GM12892 (cell line): ENCODE measurements at regions not wholly inside any gene's neighbourhood (a gene's known extent, or its start where the extent isn't known, plus 50 kb on each side); places are given as distances from the start of the nearest gene placed in this dataset.
"Not testable (repeated sequence)": the region's sequence is repeated elsewhere in the genome, so short reads cannot be mapped to it uniquely, and the experiment has no call there.

Source experiments
- DNase-seq: peaks from one replicate; pipeline ENCODE4 v3.0.0; 2011; ENCODE audit not compliant: insufficient read length
- FAIRE-seq: peaks from 2 replicates; lab custom pipeline; 2011; peaks lifted over from hg19 to GRCh38; lab: Jason Lieb, UNC
- POLR2A ChIP-seq: IDR thresholded peaks from 2 replicates; pipeline ENCODE4 v1.6.1; 2011; ENCODE audit warnings: low read depth, low read length, control low read depth
- POLR2AphosphoS5 ChIP-seq: IDR thresholded peaks from 2 replicates; pipeline ENCODE4 v1.6.1; 2011; ENCODE audit warnings: low read depth, low read length, control low read depth
- TAF1 ChIP-seq: IDR thresholded peaks from 2 replicates; pipeline ENCODE4 v1.6.1; 2011; ENCODE audit warnings: low read depth, mild to moderate bottlenecking, control low read depth, low read length, borderline replicate concordance

- no peak for FAIRE-seq
- no peak for DNase-seq
- TF ChIP-seq POLR2AphosphoS5 (no peak), POLR2A (no peak), TAF1 (no peak)
Observed at GRCh38 chrX:121195719-121196118, 148.3 kb downstream of the GLUD2 start.

- not testable (repeated sequence) for FAIRE-seq, DNase-seq
Observed at GRCh38 chrX:121196872-121197444, 149.5 kb downstream of the GLUD2 start.

DNA sequence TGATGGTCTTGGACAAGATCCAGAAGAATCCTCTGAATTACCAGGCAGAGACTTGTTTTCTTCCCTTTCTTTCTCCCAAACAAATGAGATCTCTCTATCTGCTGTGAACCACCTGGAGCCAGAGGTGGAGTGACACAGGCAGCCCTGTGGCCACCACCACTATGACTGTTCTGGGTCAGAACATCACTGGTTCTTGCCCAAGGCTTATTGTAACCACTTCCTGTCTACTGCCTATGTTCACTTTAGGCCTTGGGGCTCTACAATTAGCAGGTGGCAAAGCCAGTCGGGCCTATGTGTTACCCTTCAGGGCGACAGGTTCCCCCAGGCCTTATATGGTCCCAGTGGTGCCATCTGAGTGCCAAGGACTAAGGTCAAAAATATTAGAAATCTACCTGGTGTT lies 161.2 kb downstream of the GLUD2 start:
- FAIRE-seq: no peak
- DNase-seq: no peak

GRCh38 chrX:121216641-121217374 lies 169.4 kb downstream of the GLUD2 start:
- FAIRE-seq (no peak), DNase-seq (no peak)
- no peak for TF ChIP-seq POLR2A
- no peak for TF ChIP-seq POLR2AphosphoS5
- no peak for TF ChIP-seq TAF1

More for the DNA sequence above, 161.2 kb downstream of the GLUD2 start:
- TF ChIP-seq POLR2AphosphoS5 (no peak), TAF1 (no peak)

- TF ChIP-seq TAF1: no peak
- no peak for TF ChIP-seq POLR2A
- TF ChIP-seq POLR2AphosphoS5: no peak
- FAIRE-seq (no peak), DNase-seq (no peak)
Observed at GRCh38 chrX:121221322-121221977, 174.0 kb downstream of the GLUD2 start.

DNA sequence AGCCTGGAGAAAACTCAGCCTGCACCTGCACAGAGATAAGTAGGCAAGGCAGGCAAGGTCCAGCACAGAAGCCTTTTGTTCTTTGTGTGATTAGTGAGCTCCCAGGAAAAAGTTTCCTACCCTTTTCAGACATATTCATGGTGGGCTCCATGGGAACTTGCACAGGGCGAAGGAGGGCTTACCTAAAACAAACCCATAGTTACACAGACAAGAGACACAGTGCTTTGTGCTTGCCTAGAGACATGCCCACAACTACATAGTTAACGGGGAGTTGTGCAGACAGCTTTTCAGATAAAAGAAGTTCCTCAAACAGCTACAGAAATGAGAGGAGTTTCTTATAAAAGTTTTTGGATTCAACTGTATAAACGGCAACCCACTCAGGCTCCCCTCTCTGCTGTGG lies 180.5 kb downstream of the GLUD2 start:
- DNase-seq: no peak
- no peak for FAIRE-seq

GRCh38 chrX:121231566-121232358 lies 184.4 kb downstream of the GLUD2 start:
- TF ChIP-seq POLR2A (no peak), TAF1 (no peak), POLR2AphosphoS5 (no peak)
- DNase-seq: no peak
- FAIRE-seq: no peak

More for the DNA sequence above, 180.5 kb downstream of the GLUD2 start:
- TF ChIP-seq POLR2AphosphoS5 (no peak), TAF1 (no peak), POLR2A (no peak)

- FAIRE-seq: no peak
Observed at GRCh38 chrX:121236040-121236439, 188.6 kb downstream of the GLUD2 start.

GRCh38 chrX:121238093-121238492 lies 190.7 kb downstream of the GLUD2 start:
- no peak for DNase-seq
- TF ChIP-seq POLR2A: no peak
- TF ChIP-seq TAF1: no peak
- no peak for TF ChIP-seq POLR2AphosphoS5
- FAIRE-seq: no peak

More at GRCh38 chrX:121236040-121236439, 188.6 kb downstream of the GLUD2 start:
- TF ChIP-seq TAF1 (no peak), POLR2AphosphoS5 (no peak), POLR2A (no peak)
- DNase-seq: no peak

- FAIRE-seq: no peak
- no peak for TF ChIP-seq TAF1
- no peak for TF ChIP-seq POLR2AphosphoS5
- TF ChIP-seq POLR2A: no peak
- DNase-seq: no peak
Observed at GRCh38 chrX:121244511-121244910, 197.1 kb downstream of the GLUD2 start.

DNA sequence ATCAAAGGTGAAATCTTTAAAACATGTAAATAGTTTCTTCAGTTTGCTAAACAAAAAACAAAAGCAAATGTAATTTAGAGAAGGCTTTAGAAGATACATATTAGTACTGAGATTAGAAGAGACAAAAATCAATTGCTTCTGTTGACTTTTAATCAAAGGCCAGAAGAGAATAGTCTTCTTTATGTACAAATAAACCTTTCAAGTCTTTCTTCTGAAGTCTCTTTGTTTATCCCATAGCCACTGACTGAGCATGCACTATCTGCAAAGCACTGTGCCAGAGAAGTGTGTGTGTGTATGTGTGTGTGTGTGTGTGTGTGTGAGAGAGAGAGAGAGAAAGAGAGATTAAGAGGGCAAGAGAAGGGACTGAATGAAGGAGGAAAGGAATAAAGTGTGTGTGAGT lies 198.4 kb downstream of the GLUD2 start:
- FAIRE-seq (no peak), DNase-seq (no peak)
- TF ChIP-seq POLR2A (no peak), TAF1 (no peak), POLR2AphosphoS5 (no peak)

GRCh38 chrX:121254336-121254735 lies 206.9 kb downstream of the GLUD2 start:
- DNase-seq (no peak), FAIRE-seq (no peak)
- no peak for TF ChIP-seq POLR2AphosphoS5
- no peak for TF ChIP-seq POLR2A
- TF ChIP-seq TAF1: no peak

GRCh38 chrX:121256647-121257046 lies 209.2 kb downstream of the GLUD2 start:
- FAIRE-seq (no peak), DNase-seq (no peak)

More at GRCh38 chrX:121256647-121257046, 209.2 kb downstream of the GLUD2 start:
- TF ChIP-seq POLR2A: no peak
